ENCODE measurements at regions not wholly inside any gene's neighbourhood (a gene's known extent, or its start where the extent isn't known, plus 50 kb on each side); places are given as distances from the start of the nearest gene placed in this dataset.

DNA sequence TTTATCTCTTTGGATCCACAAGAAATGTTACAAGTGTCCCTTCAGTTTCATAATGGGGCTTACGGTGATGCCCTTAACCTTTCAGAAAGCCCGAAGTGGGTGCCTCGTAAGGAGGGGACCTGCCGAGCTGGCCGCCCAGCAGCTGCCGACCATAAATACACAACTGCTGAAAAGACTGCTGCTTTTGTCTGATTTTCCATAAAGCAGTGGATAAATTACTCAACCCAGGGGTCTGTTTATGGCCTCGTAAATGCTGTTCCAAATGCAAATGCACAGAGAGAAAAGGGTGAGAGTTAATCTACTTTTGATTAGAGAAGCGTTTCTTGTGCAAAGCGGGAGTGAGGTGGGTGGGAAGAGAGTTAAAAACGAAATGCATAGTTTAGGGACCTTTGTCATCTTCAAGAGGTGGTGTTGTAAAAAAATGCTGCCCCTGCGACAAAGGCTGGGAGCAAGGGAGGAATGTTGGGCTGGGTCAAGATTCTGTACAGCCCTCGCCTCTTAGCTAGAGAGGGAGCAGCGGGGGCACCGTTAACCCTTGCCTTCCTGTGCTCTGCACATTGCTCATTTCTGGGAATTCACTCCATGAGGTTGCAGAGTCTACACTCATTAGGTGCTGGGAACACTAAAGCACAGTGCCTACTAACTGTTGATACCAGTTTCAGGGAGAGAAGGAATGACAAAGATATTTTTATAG is 112.0 kb upstream of the MTHFD1L start:
- H3K4me3 Mint-ChIP-seq (ENCODE audit: unreplicated experiment): no peak overlapping the region
- H3K4me2 ChIP-seq (ENCODE audit: low read length): peak overlapping the region; percentile 76
- H3K27me3 ChIP-seq (ENCODE audit: insufficient read depth, low read length): no peaks in the 10 kb centered on the region
- FAIRE-seq: no peak
- H3K27ac Mint-ChIP-seq (ENCODE audit: unreplicated experiment): no peak overlapping the region
- peaks cover 3% of the 10 kb centered on the region for H3K79me2 ChIP-seq (ENCODE audit: insufficient read depth, low read length)
- no peak overlapping the region for H3K27ac ChIP-seq (ENCODE audit: low read depth, low read length)
- TF ChIP-seq, protein P1, sequence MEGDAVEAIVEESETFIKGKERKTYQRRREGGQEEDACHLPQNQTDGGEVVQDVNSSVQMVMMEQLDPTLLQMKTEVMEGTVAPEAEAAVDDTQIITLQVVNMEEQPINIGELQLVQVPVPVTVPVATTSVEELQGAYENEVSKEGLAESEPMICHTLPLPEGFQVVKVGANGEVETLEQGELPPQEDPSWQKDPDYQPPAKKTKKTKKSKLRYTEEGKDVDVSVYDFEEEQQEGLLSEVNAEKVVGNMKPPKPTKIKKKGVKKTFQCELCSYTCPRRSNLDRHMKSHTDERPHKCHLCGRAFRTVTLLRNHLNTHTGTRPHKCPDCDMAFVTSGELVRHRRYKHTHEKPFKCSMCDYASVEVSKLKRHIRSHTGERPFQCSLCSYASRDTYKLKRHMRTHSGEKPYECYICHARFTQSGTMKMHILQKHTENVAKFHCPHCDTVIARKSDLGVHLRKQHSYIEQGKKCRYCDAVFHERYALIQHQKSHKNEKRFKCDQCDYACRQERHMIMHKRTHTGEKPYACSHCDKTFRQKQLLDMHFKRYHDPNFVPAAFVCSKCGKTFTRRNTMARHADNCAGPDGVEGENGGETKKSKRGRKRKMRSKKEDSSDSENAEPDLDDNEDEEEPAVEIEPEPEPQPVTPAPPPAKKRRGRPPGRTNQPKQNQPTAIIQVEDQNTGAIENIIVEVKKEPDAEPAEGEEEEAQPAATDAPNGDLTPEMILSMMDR (IDR thresholded peaks at IDR 0.05; ENCODE audit: insufficient read depth, low read depth, low read length): no peak
- TF ChIP-seq EZH2 (IDR thresholded peaks at IDR 0.05; ENCODE audit: insufficient read depth, low read length): no peak
- H4K20me1 ChIP-seq (ENCODE audit: insufficient read depth, low read length): no peaks in the 10 kb centered on the region
- no peak for DNase-seq (ENCODE audit: low read depth)
- peaks cover 2% of the 10 kb centered on the region for H3K9me3 Mint-ChIP-seq (ENCODE audit: unreplicated experiment)
- H3K9ac ChIP-seq (ENCODE audit: low read length): peak overlapping the region; percentile 47
- no peaks in the 10 kb centered on the region for H3K9me3 ChIP-seq (ENCODE audit: insufficient read depth, low read depth, low read length)
- peak overlapping the region; percentile 42 for H2AFZ ChIP-seq (ENCODE audit: low read depth, low read length)
- no peak overlapping the region for H3K4me3 ChIP-seq (ENCODE audit: insufficient read depth, low read depth, low read length)
- peaks cover 28% of the 10 kb centered on the region for H3K4me1 Mint-ChIP-seq (ENCODE audit: low read depth, unreplicated experiment)
- no peaks in the 10 kb centered on the region for H3K36me3 Mint-ChIP-seq (ENCODE audit: low read depth, unreplicated experiment)
- H3K27me3 Mint-ChIP-seq (ENCODE audit: low read depth, unreplicated experiment): peaks cover 2% of the 10 kb centered on the region
- H3K36me3 ChIP-seq (ENCODE audit: insufficient read depth, low read length): no peaks in the 10 kb centered on the region
- peaks cover 27% of the 10 kb centered on the region for H3K4me1 ChIP-seq (ENCODE audit: insufficient read depth, low read length)

DNA sequence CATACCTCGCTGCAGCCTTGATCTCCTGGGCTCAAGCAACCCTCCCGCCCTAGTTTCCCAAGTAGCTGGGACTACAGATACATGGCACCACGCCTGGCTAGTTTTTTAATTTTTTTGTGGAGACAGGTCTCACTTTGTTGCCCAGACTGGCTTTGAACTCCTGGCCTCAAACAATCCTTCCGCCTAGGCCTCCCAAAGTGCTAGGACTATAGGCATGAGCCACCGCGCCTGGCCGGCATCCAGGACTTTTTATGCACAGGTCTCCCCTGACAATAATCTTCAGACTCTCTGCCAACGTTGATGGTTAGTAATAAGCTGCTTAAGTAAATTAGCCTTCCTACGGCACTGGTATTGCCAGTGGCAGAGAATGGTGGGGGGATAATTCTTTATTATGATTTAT is 110.5 kb upstream of the MTHFD1L start:
- no peak overlapping the region for H3K27ac ChIP-seq (ENCODE audit: low read depth, low read length)
- FAIRE-seq: no peak
- H3K36me3 Mint-ChIP-seq (ENCODE audit: low read depth, unreplicated experiment): no peaks in the 10 kb centered on the region
- no peaks in the 10 kb centered on the region for H3K9me3 ChIP-seq (ENCODE audit: insufficient read depth, low read depth, low read length)
- no peaks in the 10 kb centered on the region for H3K27me3 ChIP-seq (ENCODE audit: insufficient read depth, low read length)
- H4K20me1 ChIP-seq (ENCODE audit: insufficient read depth, low read length): no peaks in the 10 kb centered on the region
- no peak overlapping the region for H3K27ac Mint-ChIP-seq (ENCODE audit: unreplicated experiment)
- no peak overlapping the region for H3K4me2 ChIP-seq (ENCODE audit: low read length)
- H3K79me2 ChIP-seq (ENCODE audit: insufficient read depth, low read length): peaks cover 13% of the 10 kb centered on the region
- H3K27me3 Mint-ChIP-seq (ENCODE audit: low read depth, unreplicated experiment): no peaks in the 10 kb centered on the region
- H3K9me3 Mint-ChIP-seq (ENCODE audit: unreplicated experiment): peaks cover 2% of the 10 kb centered on the region
- no peak overlapping the region for H3K4me3 ChIP-seq (ENCODE audit: insufficient read depth, low read depth, low read length)
- H3K36me3 ChIP-seq (ENCODE audit: insufficient read depth, low read length): no peaks in the 10 kb centered on the region
- DNase-seq (ENCODE audit: low read depth): no peak
- H3K4me3 Mint-ChIP-seq (ENCODE audit: unreplicated experiment): no peak overlapping the region
- no peak overlapping the region for H3K9ac ChIP-seq (ENCODE audit: low read length)
- H3K4me1 Mint-ChIP-seq (ENCODE audit: low read depth, unreplicated experiment): peaks cover 28% of the 10 kb centered on the region
- H2AFZ ChIP-seq (ENCODE audit: low read depth, low read length): peak overlapping the region; percentile 6
- no peak for TF ChIP-seq EZH2 (IDR thresholded peaks at IDR 0.05; ENCODE audit: insufficient read depth, low read length)
- TF ChIP-seq, protein P1 (IDR thresholded peaks at IDR 0.05; ENCODE audit: insufficient read depth, low read depth, low read length): no peak
- peaks cover 27% of the 10 kb centered on the region for H3K4me1 ChIP-seq (ENCODE audit: insufficient read depth, low read length)

DNA sequence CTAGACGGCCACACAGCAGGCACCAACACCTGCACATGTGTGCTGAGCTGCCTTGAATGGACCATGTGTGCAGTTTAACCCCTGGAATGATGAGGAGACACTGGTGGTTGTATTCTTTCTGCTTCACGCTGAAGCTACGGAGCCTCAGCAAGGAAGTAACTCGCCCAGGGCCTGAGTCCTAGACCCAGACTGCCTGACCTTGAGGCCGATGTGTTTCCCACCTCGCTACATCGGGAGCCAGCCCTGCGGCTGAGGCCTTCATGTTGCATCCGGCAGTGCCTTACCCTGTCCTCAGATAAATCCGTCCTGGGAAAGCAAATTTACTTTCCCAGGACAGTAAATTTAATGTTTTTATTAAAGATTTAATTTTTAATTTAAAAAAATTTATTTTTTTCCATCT is 110.0 kb upstream of the MTHFD1L start:
- TF ChIP-seq, protein P1 (IDR thresholded peaks at IDR 0.05; ENCODE audit: insufficient read depth, low read depth, low read length): no peak
- no peak for TF ChIP-seq EZH2 (IDR thresholded peaks at IDR 0.05; ENCODE audit: insufficient read depth, low read length)
- Histone ChIP-seq H4K20me1 (ENCODE audit: insufficient read depth, low read length) (no peaks in the 10 kb centered on the region), H3K9me3 (ENCODE audit: insufficient read depth, low read depth, low read length) (no peaks in the 10 kb centered on the region), H3K9ac (ENCODE audit: low read length) (no peak overlapping the region), H3K36me3 (ENCODE audit: insufficient read depth, low read length) (no peaks in the 10 kb centered on the region), H3K4me3 (ENCODE audit: insufficient read depth, low read depth, low read length) (no peak overlapping the region), H2AFZ (ENCODE audit: low read depth, low read length) (peak overlapping the region; percentile 6), H3K79me2 (ENCODE audit: insufficient read depth, low read length) (peaks cover 10% of the 10 kb centered on the region), H3K27me3 (ENCODE audit: insufficient read depth, low read length) (no peaks in the 10 kb centered on the region), H3K4me2 (ENCODE audit: low read length) (no peak overlapping the region), H3K27ac (ENCODE audit: low read depth, low read length) (peak overlapping the region; percentile 43), H3K4me1 (ENCODE audit: insufficient read depth, low read length) (peaks cover 27% of the 10 kb centered on the region)
- H3K36me3 Mint-ChIP-seq (ENCODE audit: low read depth, unreplicated experiment): no peaks in the 10 kb centered on the region
- H3K27ac Mint-ChIP-seq (ENCODE audit: unreplicated experiment): no peak overlapping the region
- H3K27me3 Mint-ChIP-seq (ENCODE audit: low read depth, unreplicated experiment): no peaks in the 10 kb centered on the region
- peaks cover 28% of the 10 kb centered on the region for H3K4me1 Mint-ChIP-seq (ENCODE audit: low read depth, unreplicated experiment)
- H3K9me3 Mint-ChIP-seq (ENCODE audit: unreplicated experiment): peaks cover 2% of the 10 kb centered on the region
- DNase-seq (ENCODE audit: low read depth) (no peak), FAIRE-seq (no peak)
- no peak overlapping the region for H3K4me3 Mint-ChIP-seq (ENCODE audit: unreplicated experiment)
